GM21717 (cell line): ENCODE measurements at regions not wholly inside any gene's neighbourhood (a gene's known extent, or its start where the extent isn't known, plus 50 kb on each side); places are given as distances from the start of the nearest gene placed in this dataset.

Experiments
- ATAC-seq: cut with Tn5 transposase; IDR thresholded peaks from one replicate; pipeline ENCODE4 v1.9.1; 2021; ENCODE audit warnings: mild to moderate bottlenecking, moderate library complexity; ENCODE audit not compliant: unreplicated experiment

DNA sequence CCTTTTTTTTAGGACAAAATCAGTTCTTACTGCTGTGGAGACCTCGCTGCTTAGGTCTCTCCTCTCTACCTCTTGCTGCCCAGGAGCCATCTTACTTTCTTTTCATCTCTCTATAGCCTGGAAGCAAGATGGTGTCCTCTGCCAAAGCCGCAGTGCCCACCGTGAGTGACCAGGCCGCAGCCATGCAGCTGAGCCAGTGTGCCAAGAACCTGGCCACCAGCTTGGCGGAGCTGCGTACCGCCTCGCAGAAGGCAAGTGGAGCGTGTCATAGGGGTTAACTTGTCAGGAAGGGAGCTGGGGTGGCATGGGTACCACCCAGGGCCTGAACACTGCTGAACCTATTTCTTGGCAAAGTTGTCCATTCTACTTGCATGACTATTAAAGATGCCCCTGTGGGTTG, 320.3 kb upstream of the TPM1 start:
- no peak for ATAC-seq

DNA sequence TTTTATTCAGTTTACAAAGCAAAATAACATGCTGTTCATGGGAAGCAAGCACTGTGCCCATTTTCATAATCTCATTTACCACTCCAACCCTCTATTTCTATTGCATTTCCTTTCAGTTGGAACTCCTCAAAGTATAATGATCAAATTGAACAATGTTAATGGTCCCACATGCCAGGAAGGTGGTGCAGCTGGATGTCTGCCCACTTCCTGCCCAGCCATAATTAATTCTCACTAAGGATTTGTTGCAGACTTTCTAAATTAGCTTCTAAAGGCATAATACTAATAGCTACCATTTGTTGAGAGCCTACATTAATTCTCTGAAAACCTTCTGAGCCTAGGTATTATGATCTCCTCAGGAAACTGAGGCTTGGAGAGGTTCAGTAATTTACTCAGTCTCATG, 316.1 kb upstream of the TPM1 start:
- no peak for ATAC-seq

DNA sequence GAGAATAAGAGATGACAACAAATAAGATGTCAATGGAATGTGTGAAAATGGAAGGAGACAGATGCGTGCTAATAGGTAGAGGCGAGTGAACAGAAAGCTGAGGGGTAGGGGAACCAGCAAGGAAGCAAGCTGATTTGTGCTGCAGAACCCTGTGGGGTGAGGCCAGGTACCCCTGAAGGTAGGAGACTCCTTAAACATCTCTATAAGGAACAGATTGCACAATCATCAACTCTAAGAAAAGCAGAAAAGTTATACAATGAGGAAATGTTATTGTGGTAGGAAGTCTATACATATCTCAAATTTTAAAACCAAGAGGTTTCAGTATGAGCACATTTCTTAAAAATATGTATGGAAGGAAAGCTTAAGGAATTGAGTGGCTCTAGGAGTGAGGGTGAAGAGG, 315.0 kb upstream of the TPM1 start:
- ATAC-seq: no peak

DNA sequence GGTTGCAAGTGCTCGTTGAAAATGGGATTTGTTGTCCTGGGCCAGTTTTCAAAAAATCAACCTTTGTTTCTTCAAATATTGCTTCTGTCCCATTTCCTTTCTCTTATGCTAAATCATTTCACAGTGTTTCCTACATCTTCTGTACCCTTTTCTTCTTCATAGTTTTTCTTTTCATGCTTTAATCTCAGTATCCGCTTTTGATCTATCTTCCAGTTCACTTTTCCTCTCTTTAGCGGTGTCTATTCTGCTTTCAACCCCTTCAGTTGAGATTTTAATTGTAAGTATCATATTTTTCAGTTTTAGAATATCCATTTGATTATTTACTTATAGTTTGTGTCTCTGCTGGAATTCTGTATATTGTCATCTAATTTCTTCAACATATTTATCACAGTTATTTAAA, 311.7 kb upstream of the TPM1 start:
- no peak for ATAC-seq

DNA sequence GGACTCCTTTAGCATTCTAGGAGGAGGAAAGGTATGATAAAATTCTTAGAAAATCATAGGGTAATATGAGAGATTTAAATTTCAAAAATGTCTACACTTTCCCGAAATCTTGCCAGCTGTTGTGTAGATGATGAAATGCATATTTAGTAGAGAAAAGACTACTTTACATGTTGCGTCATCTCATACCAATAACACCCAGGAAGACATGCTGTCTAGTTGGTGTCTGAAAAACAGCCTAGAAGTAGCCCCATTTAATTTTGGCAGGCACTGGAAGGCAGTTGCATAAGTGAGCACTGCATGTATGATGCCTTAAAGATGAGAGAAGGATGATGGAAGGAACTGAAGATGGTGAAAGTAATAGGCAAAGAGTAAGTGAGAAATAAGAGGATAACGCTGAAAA, 310.5 kb upstream of the TPM1 start:
- no peak for ATAC-seq

DNA sequence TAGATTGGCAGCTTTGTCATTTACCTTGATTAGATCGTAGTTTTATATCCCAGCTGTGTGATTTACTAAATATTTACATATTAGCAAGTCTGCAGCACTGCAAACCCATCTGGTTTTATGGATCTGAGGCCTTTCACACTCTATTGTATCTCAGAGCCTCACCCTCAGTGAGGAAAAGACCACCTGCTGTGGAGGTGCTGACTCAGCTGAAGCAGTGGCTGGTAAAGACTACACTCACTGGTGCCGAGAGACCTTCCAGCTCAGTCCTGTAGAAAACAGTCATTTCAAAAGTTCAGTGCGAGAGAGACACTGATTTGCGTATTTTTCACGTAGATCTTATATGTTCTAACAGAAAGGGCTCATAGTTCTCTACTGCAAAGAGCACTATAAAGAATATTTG, 307.8 kb upstream of the TPM1 start:
- ATAC-seq: no peak

DNA sequence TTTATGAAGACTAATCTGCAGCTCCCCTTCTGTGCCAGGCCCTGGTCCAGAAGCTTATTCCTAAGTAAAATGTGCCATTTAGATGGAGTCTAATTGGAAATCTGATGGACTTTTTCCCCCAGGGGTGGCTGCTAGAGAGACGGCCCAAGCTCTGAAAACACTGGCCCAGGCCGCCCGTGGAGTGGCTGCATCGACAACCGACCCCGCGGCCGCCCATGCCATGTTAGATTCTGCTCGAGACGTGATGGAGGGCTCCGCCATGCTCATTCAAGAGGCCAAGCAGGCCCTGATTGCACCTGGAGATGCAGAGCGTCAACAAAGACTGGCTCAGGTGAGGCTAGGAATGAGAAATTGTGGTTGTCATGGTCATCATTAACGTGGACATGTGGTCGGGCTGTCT, 305.8 kb upstream of the TPM1 start:
- ATAC-seq: no peak

DNA sequence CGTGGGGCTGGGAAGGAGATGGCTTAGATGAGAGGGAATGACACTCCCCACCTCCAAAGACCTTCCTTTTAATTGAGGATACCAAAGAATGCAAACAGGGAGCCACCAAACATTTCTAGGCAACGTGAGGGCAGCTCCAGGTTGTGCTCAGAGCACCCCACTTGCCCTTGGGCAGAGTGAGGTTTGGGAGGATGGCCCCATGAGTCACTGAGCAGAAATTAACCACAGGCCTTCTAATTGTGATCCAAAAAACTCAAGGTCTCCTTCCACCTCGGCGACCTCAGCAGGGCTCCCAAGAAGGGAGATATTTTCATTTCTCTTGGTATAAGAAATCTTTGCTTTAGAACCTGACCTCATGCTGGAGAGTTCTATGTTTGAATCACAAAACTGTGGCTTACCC, 305.0 kb upstream of the TPM1 start:
- ATAC-seq: no peak

DNA sequence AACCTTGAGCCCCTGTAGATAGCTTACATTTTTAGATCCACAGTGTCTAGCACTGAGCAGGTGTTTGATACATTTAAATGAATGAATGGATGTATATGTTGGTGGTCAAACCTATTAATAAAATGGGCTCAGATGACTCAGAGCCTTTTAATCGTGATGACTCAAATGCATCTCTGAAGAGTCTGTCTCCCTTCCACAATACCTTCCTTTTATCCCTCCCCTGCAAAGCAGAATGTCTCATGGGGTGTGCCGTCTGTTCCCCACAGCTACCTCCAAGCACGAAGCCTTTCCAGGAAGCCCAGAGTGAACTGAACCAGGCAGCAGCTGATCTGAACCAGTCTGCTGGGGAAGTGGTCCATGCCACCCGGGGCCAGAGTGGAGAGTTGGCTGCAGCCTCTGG, 303.5 kb upstream of the TPM1 start:
- no peak for ATAC-seq

DNA sequence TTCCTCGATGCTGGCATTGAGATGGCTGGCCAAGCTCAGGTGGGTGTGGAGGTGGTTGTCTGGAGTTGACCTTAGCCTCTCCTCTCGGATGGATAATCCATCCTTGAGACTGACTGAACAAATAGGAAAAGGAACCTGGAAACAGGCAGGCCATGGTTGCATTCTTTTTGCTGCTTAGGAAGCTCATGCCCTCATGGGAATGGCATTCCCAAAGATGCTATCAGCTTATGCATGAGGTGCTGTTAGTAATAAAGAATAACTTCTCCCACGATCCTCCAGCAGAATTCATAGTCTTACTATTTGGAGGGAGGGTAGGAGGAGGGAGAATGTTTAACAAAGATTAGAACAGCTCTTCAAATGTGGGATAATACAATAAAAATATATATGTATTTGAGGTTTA, 303.0 kb upstream of the TPM1 start:
- no peak for ATAC-seq

DNA sequence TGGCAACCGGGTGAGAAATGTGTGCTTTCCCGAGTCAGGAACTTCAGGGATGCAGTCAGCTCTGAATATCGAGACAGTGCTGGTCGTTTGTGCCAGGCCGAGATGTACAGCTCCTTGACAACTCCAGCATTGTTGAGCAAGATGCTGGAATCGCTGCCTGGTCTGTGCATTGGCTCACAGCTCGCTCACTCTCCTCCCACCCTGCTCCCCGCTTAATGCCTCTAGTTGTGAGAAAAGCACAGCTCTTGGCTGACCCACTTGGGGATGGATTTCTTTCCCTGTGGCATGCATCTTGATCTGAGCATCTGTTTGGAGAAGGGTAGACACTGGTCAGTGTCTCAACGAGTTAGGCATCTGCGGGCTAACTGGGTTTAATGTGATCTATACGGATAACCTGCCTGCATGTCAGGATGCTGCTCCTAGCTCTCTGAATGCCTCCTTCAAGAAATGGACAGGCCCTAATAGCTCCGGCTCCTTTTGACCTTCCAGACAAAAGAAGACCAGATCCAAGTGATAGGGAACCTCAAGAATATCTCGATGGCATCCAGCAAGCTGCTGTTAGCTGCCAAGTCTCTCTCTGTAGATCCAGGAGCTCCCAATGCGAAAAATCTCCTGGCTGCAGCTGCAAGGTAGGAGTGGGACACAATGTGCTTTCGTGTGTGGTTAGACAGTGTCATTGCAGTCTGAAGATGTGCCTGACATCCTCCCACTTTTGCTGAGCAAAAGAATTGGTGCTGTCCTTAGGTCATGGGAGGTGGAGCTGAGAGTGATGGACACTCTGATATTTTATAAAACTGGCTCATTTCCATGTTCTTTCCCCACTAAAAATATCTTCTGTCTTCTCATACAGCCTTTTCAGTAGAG, 302.2 kb upstream of the TPM1 start:
- ATAC-seq: no peak

DNA sequence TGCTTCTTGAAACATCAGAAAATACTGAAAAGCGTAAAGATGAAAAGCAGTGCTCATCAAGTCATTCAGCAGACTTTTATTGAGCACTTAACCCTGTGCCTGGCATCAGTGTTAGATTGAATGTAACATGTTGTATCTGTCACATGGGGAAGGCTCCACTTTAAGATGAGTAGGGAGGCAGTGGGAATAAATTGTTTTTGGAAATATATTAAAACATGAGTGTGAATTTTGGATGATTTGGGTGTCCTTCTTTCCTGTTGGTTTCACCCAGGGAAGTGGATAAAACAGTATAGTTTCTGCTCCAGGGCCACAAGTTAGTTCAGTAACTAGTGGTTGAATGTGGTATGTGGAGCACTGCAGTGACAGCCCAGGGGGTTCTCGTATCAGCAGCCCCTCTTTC, 301.4 kb upstream of the TPM1 start:
- no peak for ATAC-seq

DNA sequence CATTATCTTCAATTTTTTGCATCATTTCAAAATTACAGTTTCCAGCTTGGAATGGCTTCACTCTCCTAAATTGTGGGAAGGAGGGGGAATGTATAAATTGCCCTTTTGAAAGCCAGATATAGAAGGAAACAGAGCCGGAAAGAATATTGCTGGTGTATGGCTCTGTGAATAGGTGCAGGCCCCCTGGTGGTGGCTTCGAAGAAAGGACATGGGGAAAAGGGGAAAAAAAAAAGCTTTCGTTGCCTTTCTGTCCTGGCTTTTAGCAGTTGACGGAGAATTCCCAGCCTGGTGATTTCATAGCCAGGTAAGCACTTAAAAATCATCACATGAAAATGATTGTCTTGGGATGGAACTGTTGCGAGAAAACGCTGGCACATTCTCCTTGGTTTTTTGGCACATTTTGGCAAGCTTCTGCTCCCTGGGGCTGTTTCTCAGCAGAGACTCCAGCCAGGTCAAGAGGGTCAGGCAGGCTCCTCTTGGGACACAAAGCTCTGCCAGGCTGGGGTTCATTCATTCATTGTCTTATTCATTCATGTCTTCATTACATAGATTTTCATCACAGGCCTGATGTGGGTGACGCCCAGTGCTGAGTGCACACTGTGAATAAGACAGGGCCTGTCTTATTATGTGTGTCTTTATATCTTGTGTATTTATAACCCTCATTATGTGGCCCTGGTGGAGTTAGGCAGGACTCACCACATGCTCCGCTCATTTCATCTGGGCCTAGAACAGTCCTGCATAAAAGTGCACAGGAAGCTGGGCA, 300.0 kb upstream of the TPM1 start:
- ATAC-seq: no peak

DNA sequence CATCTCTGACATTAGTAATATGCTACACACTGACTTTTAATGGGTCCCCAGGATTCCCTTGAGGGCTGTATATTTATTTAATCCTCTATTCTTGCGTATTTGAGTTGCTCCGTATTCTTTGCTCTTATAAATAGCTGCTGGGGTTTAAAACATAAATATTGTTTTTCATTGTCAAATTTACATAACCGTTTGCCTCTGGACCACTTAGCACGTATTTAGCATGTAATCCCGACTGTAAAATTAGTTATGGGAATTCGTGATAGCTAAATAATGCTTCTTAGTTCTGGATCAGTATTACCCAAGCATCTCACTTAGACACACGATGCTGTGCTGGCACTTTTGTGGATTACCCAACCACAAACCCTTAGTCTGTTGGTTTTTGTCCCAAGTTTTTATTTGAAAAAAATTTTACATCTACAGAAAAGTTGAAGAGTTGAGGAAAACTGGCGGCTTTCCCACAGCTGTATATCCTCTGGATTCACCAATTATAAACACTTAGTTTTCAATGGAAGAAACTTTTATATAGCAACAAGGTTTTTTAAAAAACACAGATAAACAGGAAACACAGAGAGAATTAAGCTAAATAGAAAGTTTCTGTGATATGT, 296.8 kb upstream of the TPM1 start:
- ATAC-seq: no peak

DNA sequence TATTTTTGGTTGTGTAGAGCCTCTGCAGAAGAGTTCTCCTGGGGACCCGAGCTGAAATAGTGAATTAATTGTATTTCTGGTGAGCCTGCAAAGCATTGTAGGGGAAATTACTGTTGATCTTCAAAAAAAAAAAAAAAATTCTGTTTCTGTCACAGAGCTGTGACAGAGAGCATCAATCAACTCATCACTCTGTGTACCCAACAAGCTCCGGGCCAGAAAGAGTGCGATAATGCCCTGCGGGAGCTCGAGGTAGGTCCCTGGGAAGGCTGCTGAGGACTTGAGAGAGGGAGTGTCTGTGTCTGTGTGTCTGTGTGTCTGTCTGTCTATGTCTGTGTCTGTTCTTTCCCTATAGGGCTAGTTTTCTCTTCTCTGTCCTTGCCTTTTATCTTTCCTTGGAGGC, 294.4 kb upstream of the TPM1 start:
- ATAC-seq: no peak

DNA sequence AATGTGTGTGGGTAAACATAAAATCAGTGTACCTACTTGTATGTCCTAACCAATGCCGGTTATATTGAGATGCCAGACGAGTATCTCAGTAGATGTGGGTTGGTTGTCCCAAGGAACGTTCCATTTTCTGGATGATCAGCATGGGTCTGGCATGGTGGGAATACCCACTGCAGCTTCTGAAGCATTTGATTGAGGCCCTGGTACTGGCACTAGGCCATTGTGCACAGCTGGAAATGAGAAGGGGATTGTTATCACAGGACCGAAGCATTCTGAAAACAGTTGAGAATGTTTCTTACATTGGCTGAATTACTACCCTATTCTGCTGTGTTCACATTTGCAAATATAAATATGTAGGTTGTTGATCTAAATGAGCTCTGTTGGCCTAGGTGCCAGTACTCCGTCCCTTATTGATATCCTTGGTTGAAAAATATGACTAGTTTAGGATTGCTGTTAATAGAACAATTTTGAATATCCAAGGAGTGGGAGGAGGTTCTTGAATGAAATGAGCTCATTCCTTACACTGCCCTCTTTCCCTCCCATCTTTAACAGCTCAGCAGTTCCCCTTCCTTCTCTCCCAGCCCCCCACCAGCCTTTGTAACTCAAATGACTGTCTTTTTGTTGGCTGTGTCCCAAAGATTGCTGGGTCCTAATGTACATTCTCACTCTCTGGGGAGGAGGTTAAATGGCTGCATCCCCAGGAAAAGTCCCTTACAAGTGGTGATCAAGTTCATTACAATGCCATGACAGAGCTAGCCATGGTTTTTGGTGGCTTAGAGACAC, 293.3 kb upstream of the TPM1 start:
- ATAC-seq: no peak

DNA sequence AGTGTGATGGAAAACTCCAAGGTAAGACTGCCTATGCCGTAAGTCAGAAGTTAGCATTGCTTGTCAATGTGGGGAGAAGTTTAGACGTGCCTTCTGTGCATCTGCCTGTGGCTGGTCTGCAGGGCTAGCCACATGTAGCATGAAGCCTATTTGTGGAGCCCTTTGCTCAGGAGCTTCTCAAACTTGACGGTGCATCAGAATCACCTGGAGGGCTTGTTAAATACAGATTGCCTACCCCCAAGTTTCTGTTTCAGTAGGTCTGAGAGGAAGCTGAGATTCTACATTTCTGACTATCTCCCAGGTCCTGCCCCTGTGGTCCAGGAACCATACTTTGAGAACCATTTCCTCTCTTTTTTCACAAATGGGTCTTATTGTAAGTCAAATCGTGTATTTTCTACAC, 292.1 kb upstream of the TPM1 start:
- ATAC-seq: no peak

DNA sequence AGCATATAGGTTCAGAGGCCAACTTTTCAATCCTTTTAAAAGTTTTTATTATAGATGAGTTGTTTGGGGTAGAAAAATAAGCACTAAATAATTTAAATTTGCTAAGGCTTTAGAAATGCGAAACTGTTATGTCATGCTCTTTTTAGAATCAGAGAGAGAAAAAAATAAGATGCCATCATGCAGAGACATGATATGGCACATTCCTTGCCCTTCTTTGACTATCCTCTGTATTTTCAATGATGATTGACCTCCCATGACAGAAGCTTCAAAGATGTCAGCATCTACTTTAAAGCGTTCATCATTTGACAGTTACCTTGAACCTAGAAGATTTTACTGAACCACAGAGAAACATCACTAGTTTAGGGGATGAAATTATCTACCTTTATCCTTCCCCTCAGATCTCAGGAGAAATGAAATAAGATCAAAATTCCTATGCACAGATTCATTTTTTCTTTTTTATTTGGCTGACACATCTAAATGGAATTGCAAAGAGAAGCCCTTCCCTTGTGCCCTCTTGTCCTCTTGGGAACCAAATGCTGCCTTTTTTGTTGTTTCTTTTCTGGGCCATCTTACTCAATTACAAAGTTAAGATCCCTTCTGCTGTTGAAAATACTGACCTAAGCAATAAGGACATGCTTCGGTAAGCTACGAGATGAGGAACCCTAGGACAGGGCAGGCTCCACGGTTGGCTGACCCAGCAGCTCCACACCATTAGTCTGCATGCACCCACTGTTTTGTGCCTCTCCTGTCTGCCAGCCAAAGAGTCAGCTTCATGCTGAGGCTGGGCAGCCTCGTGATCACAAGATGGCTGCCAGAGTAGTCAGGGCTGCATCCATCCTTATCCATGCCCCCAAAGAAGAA, 289.7 kb upstream of the TPM1 start:
- no peak for ATAC-seq

DNA sequence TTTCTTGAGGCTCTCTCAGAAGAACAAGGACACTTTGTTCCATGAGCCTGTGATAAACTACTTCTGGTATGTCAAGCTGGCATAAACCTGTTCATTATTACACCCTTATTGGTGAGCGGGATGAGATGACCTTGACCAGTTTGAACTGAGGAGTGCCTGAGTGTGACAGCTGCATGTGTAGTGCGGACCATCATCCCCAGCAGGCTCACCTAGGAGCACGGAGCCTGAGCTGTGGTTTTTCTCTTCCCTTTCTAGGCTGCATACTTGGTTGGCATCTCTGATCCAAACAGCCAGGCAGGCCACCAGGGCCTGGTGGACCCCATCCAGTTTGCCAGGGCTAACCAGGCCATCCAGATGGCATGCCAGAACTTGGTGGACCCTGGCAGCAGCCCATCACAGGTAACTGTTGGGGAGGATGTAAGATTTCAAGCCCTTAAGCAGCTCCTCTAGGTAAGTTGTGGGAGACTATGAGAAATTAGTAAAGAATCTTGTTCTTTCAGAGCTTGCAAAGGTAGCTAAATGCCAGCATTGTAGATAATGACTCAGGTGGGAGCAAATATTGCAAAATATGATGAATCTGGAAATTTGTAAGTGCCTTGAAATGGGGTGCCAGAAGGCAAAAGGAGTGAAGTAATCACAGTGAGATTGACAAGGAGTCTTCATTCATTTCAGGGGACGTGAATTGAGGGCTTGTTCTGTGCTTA, 288.9 kb upstream of the TPM1 start:
- no peak for ATAC-seq
